K562 (cell line): ENCODE measurements at regions not wholly inside any gene's neighbourhood (a gene's known extent, or its start where the extent isn't known, plus 50 kb on each side); places are given as distances from the start of the nearest gene placed in this dataset.

Source experiments
- ATAC-seq: fragments of 200-7000 bp; cut with Tn5 transposase; 3 replicates; pipeline ENCODE4 v1.9.1; 2020; ENCODE audit warnings: moderate library complexity
- BruUV-seq: library from RNA; stranded (reverse); fragments of 400-500 nt; replicated peaks from 2 replicates; lab custom pipeline; 2021; lab: Mats Ljungman, UMichigan
- CTCF ChIA-PET: fragments of 300-600 bp; formaldehyde crosslinking; extraction: SDS; loops from one replicate; lab custom pipeline; 2021; ENCODE audit warnings: low intra/inter-chr PET ratio; lab: Yijun Ruan, JAX
- POLR2A ChIA-PET: fragments of 300-600, 350-650 bp; sonication (Branson Sonifier 250); formaldehyde crosslinking; extraction: SDS; loops from one replicate; lab custom pipeline; 2021; ENCODE audit warnings: antibody characterized with exemption, inconsistent platforms; lab: Yijun Ruan, JAX
- DNase-seq, 4 experiments: peaks; one replicate each; pipeline versions ENCODE4 v3.0.0 to v3.0.0-alpha.2; 2011 to 2018; ENCODE audit warnings: low spot score in 3 of 4, mixed read lengths in 3 of 4; ENCODE audit errors: extremely low read depth in 1 of 4
- FAIRE-seq: peaks from 2 replicates; lab custom pipeline; 2011; peaks lifted over from hg19 to GRCh38; lab: Jason Lieb, UNC
- H2AFZ ChIP-seq: 2 replicates; pipeline ENCODE4 v1.6.0; 2011; ENCODE audit warnings: low read depth, low read length, control low read depth, inconsistent platforms
- H3K27ac ChIP-seq: fragments of 200-600 bp; 3 replicates; pipeline ENCODE4 v1.8.0; 2011; ENCODE audit warnings: low read depth, mild to moderate bottlenecking, control low read depth, inconsistent platforms, low read length, moderate library complexity, mixed read lengths; ENCODE audit errors: extremely low read depth
- H3K27me3 ChIP-seq, 2 experiments: fragments of 300-600 bp in 1 of 2; 2 replicates in 1 of 2; 3 replicates in 1 of 2; pipeline versions ENCODE4 v1.6.0 to v1.8.0; 2011; ENCODE audit warnings: inconsistent platforms in 2 of 2, low read length in 2 of 2, mild to moderate bottlenecking in 1 of 2, mixed read lengths in 1 of 2, moderate library complexity in 1 of 2; ENCODE audit not compliant: control insufficient read depth in 2 of 2, insufficient read depth in 2 of 2
- H3K36me3 ChIP-seq: fragments of 300-600 bp; 3 replicates; pipeline ENCODE4 v1.8.0; 2011; ENCODE audit warnings: mild to moderate bottlenecking, low read length, inconsistent platforms; ENCODE audit not compliant: control insufficient read depth, insufficient read depth
- H3K4me1 ChIP-seq, 2 experiments: fragments of 200-600 bp in 1 of 2; replicated peaks in 1 of 2; 2 replicates in 1 of 2; 3 replicates in 1 of 2; pipeline versions ENCODE4 v1.5.1 to v1.8.0; 2011; ENCODE audit warnings: inconsistent platforms in 2 of 2, low read length in 2 of 2, mild to moderate bottlenecking in 1 of 2, mixed read lengths in 1 of 2, moderate library complexity in 1 of 2; ENCODE audit not compliant: control insufficient read depth in 2 of 2, insufficient read depth in 2 of 2
- H3K4me2 ChIP-seq: 2 replicates; pipeline ENCODE4 v1.6.1; 2011; ENCODE audit warnings: low read length, control low read depth, inconsistent platforms, mixed read lengths; ENCODE audit not compliant: insufficient read depth
- H3K4me3 ChIP-seq: fragments of 200-600 bp; sonication (generic), shearing (Covaris generic); 2 replicates; pipeline ENCODE4 v1.5.1; 2016; ENCODE audit warnings: control low read depth, inconsistent platforms
- H3K79me2 ChIP-seq: fragments of 200-600 bp; 3 replicates; pipeline ENCODE4 v1.8.0; 2011; ENCODE audit warnings: low read length, inconsistent platforms; ENCODE audit not compliant: control insufficient read depth, insufficient read depth
- H3K9ac ChIP-seq, 2 experiments: 2 replicates each; pipeline versions ENCODE4 v1.6.0 to v1.6.1; 2011; ENCODE audit warnings: low read depth in 2 of 2, low read length in 2 of 2, control low read depth in 1 of 2, inconsistent platforms in 1 of 2, mild to moderate bottlenecking in 1 of 2, mixed read lengths in 1 of 2; ENCODE audit not compliant: insufficient read depth in 1 of 2
- H3K9me1 ChIP-seq: one replicate; pipeline ENCODE4 v1.6.0; 2011; ENCODE audit warnings: inconsistent platforms, mild to moderate bottlenecking, low read length, moderate library complexity; ENCODE audit not compliant: control insufficient read depth, insufficient read depth
- H3K9me3 ChIP-seq: replicated peaks from 2 replicates; pipeline ENCODE4 v1.5.1; 2011; ENCODE audit warnings: low read depth, low read length, inconsistent platforms; ENCODE audit not compliant: control insufficient read depth, insufficient read depth
- H4K20me1 ChIP-seq: replicated peaks from 2 replicates; pipeline ENCODE4 v1.6.1; 2011; ENCODE audit warnings: low read length, inconsistent platforms, mixed read lengths; ENCODE audit not compliant: control insufficient read depth, insufficient read depth
- ASH1L ChIP-seq: fragments of 450-650 bp; IDR thresholded peaks from 2 replicates; pipeline ENCODE4 v1.6.1; 2018; ENCODE audit warnings: borderline replicate concordance, mild to moderate bottlenecking, low read depth; ENCODE audit not compliant: partially characterized antibody
- EGR1 ChIP-seq: fragments of 450-650 bp; conservative IDR thresholded peaks from 2 replicates; pipeline ENCODE4 v1.6.1; 2017; ENCODE audit warnings: mild to moderate bottlenecking
- JUNB ChIP-seq: fragments of 450-650 bp; formaldehyde crosslinking; conservative IDR thresholded peaks from 2 replicates; pipeline ENCODE4 v1.4.0; 2020; ENCODE audit warnings: mild to moderate bottlenecking
- KLF6 ChIP-seq: fragments of 250-450 bp; sonication (Bioruptor Pico); IDR thresholded peaks from 2 replicates; pipeline ENCODE4 v1.4.0; 2020; ENCODE audit warnings: mild to moderate bottlenecking, moderate library complexity, borderline replicate concordance
- MTA3 ChIP-seq: fragments of 450-650 bp; formaldehyde crosslinking; IDR thresholded peaks from 2 replicates; pipeline ENCODE4 v1.6.1; 2017; ENCODE audit warnings: mild to moderate bottlenecking, borderline replicate concordance
- NELFE ChIP-seq: IDR thresholded peaks from 2 replicates; pipeline ENCODE4 v1.6.1; 2011; ENCODE audit warnings: mild to moderate bottlenecking; ENCODE audit not compliant: insufficient read depth, insufficient read length
- NFE2 ChIP-seq: IDR thresholded peaks from 2 replicates; pipeline ENCODE4 v1.6.1; 2014; ENCODE audit warnings: antibody characterized with exemption, low read depth
- U2AF1 ChIP-seq: fragments of 200-400 bp; formaldehyde crosslinking; optimal IDR thresholded peaks from 2 replicates; pipeline ENCODE3; 2017; ENCODE audit warnings: mild to moderate bottlenecking, low read depth, low read length, moderate library complexity
- ZNF143 ChIP-seq: sonication (generic); formaldehyde crosslinking; IDR thresholded peaks from 2 replicates; pipeline ENCODE4 v1.9.0; 2022; ENCODE audit warnings: mild to moderate bottlenecking, missing genetic modification reagents
- WGBS: fragments of 100-300 bp; shearing (Covaris generic); methylation state at CpG from one replicate; pipeline ENCODE4 v1.1.6; 2016; ENCODE audit warnings: low coverage, mixed read lengths; ENCODE audit not compliant: insufficient coverage; ENCODE audit errors: missing lambda C conversion rate; 5-methylcytosine and 5-hydroxymethylcytosine counted together
- in situ Hi-C: fragments of 300-500 bp; cut with MboI; formaldehyde crosslinking; loops from 4 replicates; pipeline ENCODE4 v1.15.0; 2018; ENCODE audit warnings: inconsistent platforms, mixed read lengths
- intact Hi-C: fragments of 100-400 bp; cut with micrococcal nuclease; formaldehyde crosslinking; loops from 2 replicates; pipeline ENCODE4 v1.14.2; 2022
- TF ChIP-seq, protein P1 (sequence below): sonication (generic); formaldehyde crosslinking; IDR thresholded peaks from 2 replicates; pipeline ENCODE4 v1.4.0; 2020; ENCODE audit warnings: mild to moderate bottlenecking, missing genetic modification reagents
- TF ChIP-seq, protein P2 (sequence below): fragments of 250-450 bp; sonication (Bioruptor Pico); IDR thresholded peaks from 2 replicates; pipeline ENCODE4 v1.5.1; 2021; ENCODE audit warnings: mild to moderate bottlenecking
- TF ChIP-seq, protein P3 (sequence below): fragments of 450-650 bp; formaldehyde crosslinking; IDR thresholded peaks from 2 replicates; pipeline ENCODE4 v1.4.0; 2022; ENCODE audit warnings: missing genetic modification characterization
- TF ChIP-seq, protein P4 (sequence below): sonication (generic); formaldehyde crosslinking; IDR thresholded peaks from 2 replicates; pipeline ENCODE4 v1.5.0; 2020; ENCODE audit warnings: missing genetic modification reagents

DNA sequence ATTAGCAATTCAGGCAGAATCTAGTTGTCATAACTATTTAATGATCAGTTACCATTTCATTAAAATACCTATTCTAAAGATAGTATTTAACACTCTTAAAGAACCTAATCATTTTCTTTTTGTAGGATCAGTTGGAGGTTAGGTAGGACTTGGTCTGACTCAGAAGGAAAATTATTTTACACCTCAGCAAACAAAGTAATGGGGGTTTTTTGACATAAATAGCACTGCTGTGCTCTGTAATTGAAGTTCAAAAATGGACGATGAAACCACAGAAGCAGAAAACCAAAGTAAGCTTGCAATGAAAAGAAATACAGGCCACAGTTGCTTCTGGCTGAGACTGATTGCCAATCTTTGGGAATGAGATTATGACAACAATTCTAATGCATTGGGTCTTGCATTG lies 187.0 kb upstream of the TRPM3 start:
- WGBS = 0% methylated on average over 1 of the region's 1 CpG
- ChIA-PET CTCF (no interaction called here), POLR2A (no interaction called here)
- H2AFZ ChIP-seq = no peak overlapping the region
- no peak overlapping the region for H3K4me3 ChIP-seq
- H3K9me1 ChIP-seq = no peaks in the 10 kb centered on the region
- no peak overlapping the region for H3K4me2 ChIP-seq
- in situ Hi-C loops = no loop called here
- no peaks in the 10 kb centered on the region for H3K27me3 ChIP-seq
- BruUV-seq = no TSS peak
- no peaks in the 10 kb centered on the region for H3K36me3 ChIP-seq
- intact Hi-C loops = no loop called here
- no peaks in the 10 kb centered on the region for H3K4me1 ChIP-seq
- H3K79me2 ChIP-seq = no peaks in the 10 kb centered on the region
- TF ChIP-seq, protein P1, sequence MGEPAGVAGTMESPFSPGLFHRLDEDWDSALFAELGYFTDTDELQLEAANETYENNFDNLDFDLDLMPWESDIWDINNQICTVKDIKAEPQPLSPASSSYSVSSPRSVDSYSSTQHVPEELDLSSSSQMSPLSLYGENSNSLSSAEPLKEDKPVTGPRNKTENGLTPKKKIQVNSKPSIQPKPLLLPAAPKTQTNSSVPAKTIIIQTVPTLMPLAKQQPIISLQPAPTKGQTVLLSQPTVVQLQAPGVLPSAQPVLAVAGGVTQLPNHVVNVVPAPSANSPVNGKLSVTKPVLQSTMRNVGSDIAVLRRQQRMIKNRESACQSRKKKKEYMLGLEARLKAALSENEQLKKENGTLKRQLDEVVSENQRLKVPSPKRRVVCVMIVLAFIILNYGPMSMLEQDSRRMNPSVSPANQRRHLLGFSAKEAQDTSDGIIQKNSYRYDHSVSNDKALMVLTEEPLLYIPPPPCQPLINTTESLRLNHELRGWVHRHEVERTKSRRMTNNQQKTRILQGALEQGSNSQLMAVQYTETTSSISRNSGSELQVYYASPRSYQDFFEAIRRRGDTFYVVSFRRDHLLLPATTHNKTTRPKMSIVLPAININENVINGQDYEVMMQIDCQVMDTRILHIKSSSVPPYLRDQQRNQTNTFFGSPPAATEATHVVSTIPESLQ (CRISPR knock-in tag) = no peak
- TF ChIP-seq, protein P2, sequence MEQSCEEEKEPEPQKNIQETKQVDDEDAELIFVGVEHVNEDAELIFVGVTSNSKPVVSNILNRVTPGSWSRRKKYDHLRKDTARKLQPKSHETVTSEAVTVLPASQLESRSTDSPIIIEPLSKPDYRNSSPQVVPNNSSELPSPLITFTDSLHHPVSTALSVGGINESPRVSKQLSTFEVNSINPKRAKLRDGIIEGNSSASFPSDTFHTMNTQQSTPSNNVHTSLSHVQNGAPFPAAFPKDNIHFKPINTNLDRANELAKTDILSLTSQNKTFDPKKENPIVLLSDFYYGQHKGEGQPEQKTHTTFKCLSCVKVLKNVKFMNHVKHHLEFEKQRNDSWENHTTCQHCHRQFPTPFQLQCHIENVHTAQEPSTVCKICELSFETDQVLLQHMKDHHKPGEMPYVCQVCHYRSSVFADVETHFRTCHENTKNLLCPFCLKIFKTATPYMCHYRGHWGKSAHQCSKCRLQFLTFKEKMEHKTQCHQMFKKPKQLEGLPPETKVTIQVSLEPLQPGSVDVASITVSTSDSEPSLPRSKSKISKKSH (CRISPR knock-in tag) = no peak
- TF ChIP-seq U2AF1 = no peak
- no peak for TF ChIP-seq JUNB (CRISPR knock-in tag)
- TF ChIP-seq NELFE = no peak
- TF ChIP-seq KLF6 (CRISPR knock-in tag) = no peak
- TF ChIP-seq NFE2 = no peak
- no peak for TF ChIP-seq MTA3
- TF ChIP-seq, protein P3, sequence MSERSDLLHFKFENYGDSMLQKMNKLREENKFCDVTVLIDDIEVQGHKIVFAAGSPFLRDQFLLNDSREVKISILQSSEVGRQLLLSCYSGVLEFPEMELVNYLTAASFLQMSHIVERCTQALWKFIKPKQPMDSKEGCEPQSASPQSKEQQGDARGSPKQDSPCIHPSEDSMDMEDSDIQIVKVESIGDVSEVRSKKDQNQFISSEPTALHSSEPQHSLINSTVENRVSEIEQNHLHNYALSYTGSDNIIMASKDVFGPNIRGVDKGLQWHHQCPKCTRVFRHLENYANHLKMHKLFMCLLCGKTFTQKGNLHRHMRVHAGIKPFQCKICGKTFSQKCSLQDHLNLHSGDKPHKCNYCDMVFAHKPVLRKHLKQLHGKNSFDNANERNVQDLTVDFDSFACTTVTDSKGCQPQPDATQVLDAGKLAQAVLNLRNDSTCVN = no peak
- no peak for TF ChIP-seq EGR1
- TF ChIP-seq ZNF143 = no peak
- TF ChIP-seq ASH1L = no peak
- TF ChIP-seq, protein P4, sequence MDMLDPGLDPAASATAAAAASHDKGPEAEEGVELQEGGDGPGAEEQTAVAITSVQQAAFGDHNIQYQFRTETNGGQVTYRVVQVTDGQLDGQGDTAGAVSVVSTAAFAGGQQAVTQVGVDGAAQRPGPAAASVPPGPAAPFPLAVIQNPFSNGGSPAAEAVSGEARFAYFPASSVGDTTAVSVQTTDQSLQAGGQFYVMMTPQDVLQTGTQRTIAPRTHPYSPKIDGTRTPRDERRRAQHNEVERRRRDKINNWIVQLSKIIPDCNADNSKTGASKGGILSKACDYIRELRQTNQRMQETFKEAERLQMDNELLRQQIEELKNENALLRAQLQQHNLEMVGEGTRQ = no peak
- H3K9ac ChIP-seq = no peak overlapping the region
- no peak for ATAC-seq
- DNase-seq = no peak
- H3K9me3 ChIP-seq = no peaks in the 10 kb centered on the region; the same call in 1 of the 2 replicates
- no peak for FAIRE-seq
- no peak overlapping the region for H3K27ac ChIP-seq
- H4K20me1 ChIP-seq = no peaks in the 10 kb centered on the region
